ENCODE measurements at regions not wholly inside any gene's neighbourhood (a gene's known extent, or its start where the extent isn't known, plus 50 kb on each side); places are given as distances from the start of the nearest gene placed in this dataset.

GRCh38 chr12:78338054-78338785 lies 507.5 kb downstream of the NAV3 start:
- TF ChIP-seq CTCF (IDR thresholded peaks at IDR 0.05), result no peak
- H3K27me3 Mint-ChIP-seq (ENCODE audit: insufficient read depth), result no peaks in the 10 kb centered on the region
- H3K9me3 Mint-ChIP-seq, result no peaks in the 10 kb centered on the region
- no peaks in the 10 kb centered on the region for H3K36me3 Mint-ChIP-seq (ENCODE audit: low read depth)
- no peak overlapping the region for H3K4me3 Mint-ChIP-seq
- no peak overlapping the region for H3K27ac Mint-ChIP-seq
- DNase-seq, result no peak
- H3K4me1 Mint-ChIP-seq (ENCODE audit: low read depth), result no peaks in the 10 kb centered on the region

GRCh38 chr12:78340406-78340805 lies 509.7 kb downstream of the NAV3 start:
- Mint-ChIP-seq H3K27ac (no peak overlapping the region), H3K9me3 (no peaks in the 10 kb centered on the region), H3K4me3 (no peak overlapping the region), H3K4me1 (ENCODE audit: low read depth) (no peaks in the 10 kb centered on the region; the same call in 1 of the 2 replicates), H3K27me3 (ENCODE audit: insufficient read depth) (no peaks in the 10 kb centered on the region), H3K36me3 (ENCODE audit: low read depth) (no peaks in the 10 kb centered on the region)
- no peak for TF ChIP-seq CTCF (IDR thresholded peaks at IDR 0.05)
- no peak for DNase-seq

GRCh38 chr12:78343657-78344056 lies 513.0 kb downstream of the NAV3 start:
- Mint-ChIP-seq H3K27me3 (ENCODE audit: insufficient read depth) (no peaks in the 10 kb centered on the region), H3K9me3 (peaks cover 13% of the 10 kb centered on the region), H3K36me3 (ENCODE audit: low read depth) (peaks cover 10% of the 10 kb centered on the region; the same call in 1 of the 2 replicates), H3K4me3 (no peak overlapping the region), H3K27ac (no peak overlapping the region), H3K4me1 (ENCODE audit: low read depth) (no peaks in the 10 kb centered on the region; the same call in 1 of the 2 replicates)
- no peak for TF ChIP-seq CTCF (IDR thresholded peaks at IDR 0.05)
- no peak for DNase-seq

- Mint-ChIP-seq H3K9me3 (no peaks in the 10 kb centered on the region), H3K4me3 (no peak overlapping the region), H3K36me3 (ENCODE audit: low read depth) (no peaks in the 10 kb centered on the region), H3K27me3 (ENCODE audit: insufficient read depth) (no peaks in the 10 kb centered on the region), H3K4me1 (ENCODE audit: low read depth) (peaks cover 6% of the 10 kb centered on the region; the same call in 1 of the 2 replicates), H3K27ac (no peak overlapping the region)
- no peak for DNase-seq
- TF ChIP-seq CTCF (IDR thresholded peaks at IDR 0.05), result no peak
Observed at GRCh38 chr12:78359520-78359919, 505.1 kb upstream of the SYT1 start.

- no peak overlapping the region for H3K27ac Mint-ChIP-seq
- H3K36me3 Mint-ChIP-seq (ENCODE audit: low read depth), result no peaks in the 10 kb centered on the region
- H3K4me3 Mint-ChIP-seq, result no peak overlapping the region
Observed at GRCh38 chr12:78361683-78362082, 502.9 kb upstream of the SYT1 start.

More at GRCh38 chr12:78361683-78362082, 502.9 kb upstream of the SYT1 start:
- no peak for TF ChIP-seq CTCF (IDR thresholded peaks at IDR 0.05)
- Mint-ChIP-seq H3K27me3 (ENCODE audit: insufficient read depth) (no peaks in the 10 kb centered on the region), H3K4me1 (ENCODE audit: low read depth) (peaks cover 6% of the 10 kb centered on the region; the same call in 1 of the 2 replicates), H3K9me3 (no peaks in the 10 kb centered on the region)
- no peak for DNase-seq

All from HFFc6 (cell line).